Mesodermal cell (in vitro differentiated cells): ENCODE measurements at regions not wholly inside any gene's neighbourhood (a gene's known extent, or its start where the extent isn't known, plus 50 kb on each side); places are given as distances from the start of the nearest gene placed in this dataset.

ENCODE experiments used
- H3K27ac ChIP-seq: 2 replicates; pipeline ENCODE4 v1.7.0; 2013; ENCODE audit warnings: mild to moderate bottlenecking, low read depth, low read length, moderate library complexity; ENCODE audit not compliant: severe bottlenecking
- H3K36me3 ChIP-seq: 2 replicates; pipeline ENCODE4 v1.7.1; 2013; ENCODE audit warnings: mild to moderate bottlenecking, low read length, moderate library complexity; ENCODE audit not compliant: control insufficient read depth, insufficient read depth
- H3K4me1 ChIP-seq: one replicate; pipeline ENCODE4 v1.7.1; 2013; ENCODE audit warnings: mild to moderate bottlenecking, low read length; ENCODE audit not compliant: insufficient read depth, control insufficient read depth, poor library complexity, severe bottlenecking
- H3K4me3 ChIP-seq: 2 replicates; pipeline ENCODE4 v1.7.0; 2013; ENCODE audit warnings: low read length, control low read depth, mild to moderate bottlenecking; ENCODE audit not compliant: insufficient read depth, poor library complexity, severe bottlenecking; ENCODE audit errors: extremely low read depth
- H3K9me3 ChIP-seq: 2 replicates; pipeline ENCODE4 v1.7.1; 2013; ENCODE audit warnings: mild to moderate bottlenecking, low read length, moderate library complexity; ENCODE audit not compliant: control insufficient read depth
- WGBS, 2 experiments: methylation state at CpG; one replicate each; pipeline ENCODE4 v1.1.5; 2013; ENCODE audit warnings: missing lambda C conversion rate in 2 of 2; ENCODE audit not compliant: insufficient coverage in 2 of 2; 5-methylcytosine and 5-hydroxymethylcytosine counted together

GRCh38 chr16:65480281-65481091 is 358.6 kb upstream of the CDH11 start:
- Histone ChIP-seq H3K27ac (no peak overlapping the region), H3K4me1 (no peaks in the 10 kb centered on the region), H3K4me3 (no peak overlapping the region), H3K36me3 (no peaks in the 10 kb centered on the region), H3K9me3 (no peaks in the 10 kb centered on the region)
- 71 to 75% methylated on average over 10 to 11 of the region's 11 CpGs for WGBS, 2 experiments

DNA sequence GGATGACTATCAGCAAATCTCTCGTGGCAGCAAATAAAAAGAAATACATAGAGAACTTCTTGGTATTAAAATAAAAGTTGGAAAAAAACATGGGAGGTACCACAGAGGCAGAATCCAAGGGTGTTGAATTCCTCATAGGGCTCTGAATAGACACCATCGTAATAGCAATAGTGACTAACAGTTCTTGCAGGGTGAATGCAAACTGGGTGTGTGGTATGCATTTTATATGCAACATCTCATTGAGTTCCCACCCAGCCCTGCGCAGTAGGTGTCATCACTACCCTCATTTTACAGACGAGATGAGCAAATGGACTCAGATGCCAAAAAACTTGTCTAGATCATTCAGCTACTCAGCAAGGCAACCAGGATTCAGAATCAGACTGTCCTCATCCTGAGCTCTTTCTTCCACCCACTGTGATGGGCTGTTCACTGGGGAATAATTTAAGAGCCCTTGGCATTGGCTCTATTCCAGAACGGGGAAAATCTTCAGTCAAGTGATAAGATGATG is 354.6 kb upstream of the CDH11 start:
- WGBS, 2 experiments: 82 to 85% methylated on average over 3 of the region's 5 CpGs
- no peaks in the 10 kb centered on the region for H3K4me1 ChIP-seq

DNA sequence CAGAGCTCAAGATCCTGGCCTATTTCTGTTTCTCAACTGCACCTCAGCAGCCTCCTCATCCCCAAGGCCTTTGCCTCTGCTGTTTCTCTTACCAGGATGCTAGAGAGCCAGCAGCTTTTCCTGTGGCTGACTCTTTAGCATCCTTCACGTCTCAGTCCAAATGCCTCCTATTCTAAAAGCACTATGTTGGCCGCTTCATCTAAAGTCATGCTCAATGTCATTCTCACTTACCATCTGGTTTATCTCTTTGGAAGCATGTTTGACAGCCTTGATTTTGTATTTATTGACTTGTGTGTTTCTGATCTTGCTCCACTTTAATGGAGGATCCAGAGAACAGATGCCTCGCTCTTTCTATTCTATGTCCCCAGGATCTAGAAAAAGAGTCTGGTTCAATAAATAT is 351.8 kb upstream of the CDH11 start:
- WGBS, 2 experiments: 96% methylated on average over 2 to 3 of the region's 3 CpGs
- Histone ChIP-seq H3K36me3 (no peaks in the 10 kb centered on the region), H3K27ac (no peak overlapping the region), H3K4me1 (no peaks in the 10 kb centered on the region), H3K4me3 (no peak overlapping the region), H3K9me3 (no peaks in the 10 kb centered on the region)

More for the DNA sequence above, 354.6 kb upstream of the CDH11 start:
- Histone ChIP-seq H3K36me3 (no peaks in the 10 kb centered on the region), H3K4me3 (no peak overlapping the region), H3K9me3 (no peaks in the 10 kb centered on the region), H3K27ac (no peak overlapping the region)

GRCh38 chr16:65469116-65469515 is 347.3 kb upstream of the CDH11 start:
- no peak overlapping the region for H3K27ac ChIP-seq
- no peaks in the 10 kb centered on the region for H3K36me3 ChIP-seq
- no peaks in the 10 kb centered on the region for H3K9me3 ChIP-seq
- no peak overlapping the region for H3K4me3 ChIP-seq
- no peaks in the 10 kb centered on the region for H3K4me1 ChIP-seq
- WGBS, 2 experiments: 86 to 100% methylated on average over 1 of the region's 2 CpGs

DNA sequence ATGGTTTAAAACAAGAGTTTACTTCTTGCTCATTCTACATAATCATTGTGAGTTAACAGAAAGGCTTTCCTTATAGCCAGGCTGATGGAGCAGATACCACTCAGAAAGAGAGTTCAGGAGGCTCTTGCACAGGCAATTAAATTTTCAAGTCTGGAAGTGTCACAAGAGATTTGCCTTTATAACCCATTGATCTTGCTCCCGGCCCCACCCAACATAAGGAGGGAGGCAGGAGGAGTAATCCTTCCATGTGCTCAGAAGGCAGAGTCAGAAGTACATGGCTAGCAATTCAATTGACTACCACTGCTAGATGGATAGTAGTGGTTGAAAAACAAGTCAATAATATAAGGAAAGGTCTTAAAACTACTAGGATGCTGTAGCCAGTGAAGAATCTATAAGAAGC is 346.3 kb upstream of the CDH11 start:
- H3K4me3 ChIP-seq: no peak overlapping the region
- H3K4me1 ChIP-seq: no peaks in the 10 kb centered on the region
- no peaks in the 10 kb centered on the region for H3K36me3 ChIP-seq
- H3K27ac ChIP-seq: no peak overlapping the region
- 100% methylated on average over 1 of the region's 1 CpG; no CpG with 5 or more reads in 1 of the 2 experiments for WGBS, 2 experiments
- H3K9me3 ChIP-seq: no peaks in the 10 kb centered on the region

- Histone ChIP-seq H3K27ac (no peak overlapping the region), H3K4me3 (no peak overlapping the region), H3K36me3 (no peaks in the 10 kb centered on the region), H3K9me3 (no peaks in the 10 kb centered on the region), H3K4me1 (no peaks in the 10 kb centered on the region)
- WGBS, 2 experiments: 83 to 97% methylated on average over 2 of the region's 3 CpGs
Measured at GRCh38 chr16:65463652-65464260, 341.9 kb upstream of the CDH11 start.

DNA sequence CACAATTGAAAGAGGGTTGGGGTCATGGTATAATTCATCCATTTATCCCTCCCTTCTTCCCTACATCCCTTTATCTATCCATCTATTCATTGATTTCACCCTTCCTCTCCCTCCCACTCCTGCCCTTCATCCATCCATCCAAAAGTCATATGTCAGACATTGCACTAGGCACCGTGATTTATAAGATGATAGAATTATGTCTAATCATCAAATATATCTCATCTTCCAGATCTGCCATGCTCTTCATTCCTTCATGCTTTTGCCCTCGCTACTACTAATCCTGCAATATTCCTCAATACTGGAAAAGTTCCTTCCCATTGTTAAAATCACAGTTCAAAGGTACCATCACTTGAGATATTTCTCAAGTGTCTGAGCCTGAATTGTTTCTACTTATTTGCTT is 335.2 kb upstream of the CDH11 start:
- H3K4me1 ChIP-seq: no peaks in the 10 kb centered on the region
- no peaks in the 10 kb centered on the region for H3K9me3 ChIP-seq
- H3K27ac ChIP-seq: no peak overlapping the region
- no peak overlapping the region for H3K4me3 ChIP-seq
- no peaks in the 10 kb centered on the region for H3K36me3 ChIP-seq
- 45% methylated on average over 1 of the region's 2 CpGs; no CpG with 5 or more reads in 1 of the 2 experiments for WGBS, 2 experiments

DNA sequence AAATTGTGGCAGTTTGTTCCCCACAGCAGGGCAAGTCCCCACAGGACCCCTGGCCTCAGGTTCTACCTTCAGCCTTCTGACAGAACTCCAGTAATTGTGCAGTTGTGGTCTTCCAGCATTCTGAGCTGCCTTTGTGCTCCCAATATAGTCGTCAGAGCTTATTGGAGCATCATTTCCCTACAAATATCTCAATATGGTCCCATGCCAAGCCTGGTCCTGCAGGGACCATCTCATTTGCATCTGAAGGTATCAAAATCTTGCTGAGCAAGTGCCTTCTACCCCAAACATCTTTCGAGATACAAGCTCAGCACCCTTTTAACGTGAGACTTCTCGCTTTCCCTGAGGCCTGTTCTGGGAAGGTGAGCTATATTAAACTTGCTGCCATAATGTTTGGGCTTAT is 333.9 kb upstream of the CDH11 start:
- WGBS, 2 experiments: 89 to 93% methylated on average over 1 to 4 of the region's 4 CpGs
- no peaks in the 10 kb centered on the region for H3K36me3 ChIP-seq
- no peaks in the 10 kb centered on the region for H3K4me1 ChIP-seq
- H3K27ac ChIP-seq: no peak overlapping the region
- H3K4me3 ChIP-seq: no peak overlapping the region
- no peaks in the 10 kb centered on the region for H3K9me3 ChIP-seq

DNA sequence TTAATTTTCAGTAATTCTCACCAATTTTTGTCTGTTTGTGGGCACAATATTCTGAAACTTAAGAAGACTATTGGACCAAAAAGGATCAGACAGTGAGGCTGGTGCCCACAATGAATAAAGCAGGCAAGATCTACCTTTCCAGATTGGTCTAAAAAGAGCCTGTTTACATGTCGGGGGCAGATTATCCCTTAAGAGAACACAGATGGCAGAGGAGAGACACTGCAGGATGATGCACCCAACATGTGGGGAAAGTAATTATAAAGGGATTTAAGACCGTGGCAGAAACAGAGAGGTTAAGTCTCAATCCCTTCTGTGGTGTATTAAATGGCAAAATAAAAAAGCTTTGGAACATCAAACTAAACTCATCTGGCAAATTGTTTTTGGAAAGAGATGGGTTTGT is 331.8 kb upstream of the CDH11 start:
- Histone ChIP-seq H3K4me1 (no peaks in the 10 kb centered on the region), H3K36me3 (no peaks in the 10 kb centered on the region), H3K4me3 (no peak overlapping the region), H3K9me3 (peaks cover 7% of the 10 kb centered on the region), H3K27ac (no peak overlapping the region)
- WGBS, 2 experiments: 100% methylated on average over 2 of the region's 2 CpGs

DNA sequence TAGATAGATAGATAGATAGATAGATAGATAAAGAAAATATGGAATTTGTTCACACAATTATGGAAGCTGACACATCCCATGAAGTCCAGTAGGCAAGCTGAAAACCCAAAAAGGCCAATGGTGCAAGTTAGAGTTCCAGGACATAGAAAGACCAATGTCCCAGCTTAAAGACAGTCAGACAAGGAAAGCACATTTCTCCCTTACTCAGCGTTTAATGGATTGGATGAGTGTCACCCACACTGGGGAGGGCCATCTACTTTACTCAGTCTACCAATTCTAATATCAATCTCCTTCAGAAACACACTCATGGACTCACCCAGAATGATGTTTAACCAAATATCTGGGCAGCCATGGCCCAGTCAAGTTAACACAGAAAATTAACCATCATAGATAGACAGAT is 327.7 kb upstream of the CDH11 start:
- Histone ChIP-seq H3K9me3 (peaks cover 9% of the 10 kb centered on the region), H3K36me3 (no peaks in the 10 kb centered on the region), H3K4me3 (no peak overlapping the region), H3K4me1 (no peaks in the 10 kb centered on the region), H3K27ac (no peak overlapping the region)
- WGBS, 2 experiments: 100% methylated on average over 1 of the region's 1 CpG; no CpG with 5 or more reads in 1 of the 2 experiments

DNA sequence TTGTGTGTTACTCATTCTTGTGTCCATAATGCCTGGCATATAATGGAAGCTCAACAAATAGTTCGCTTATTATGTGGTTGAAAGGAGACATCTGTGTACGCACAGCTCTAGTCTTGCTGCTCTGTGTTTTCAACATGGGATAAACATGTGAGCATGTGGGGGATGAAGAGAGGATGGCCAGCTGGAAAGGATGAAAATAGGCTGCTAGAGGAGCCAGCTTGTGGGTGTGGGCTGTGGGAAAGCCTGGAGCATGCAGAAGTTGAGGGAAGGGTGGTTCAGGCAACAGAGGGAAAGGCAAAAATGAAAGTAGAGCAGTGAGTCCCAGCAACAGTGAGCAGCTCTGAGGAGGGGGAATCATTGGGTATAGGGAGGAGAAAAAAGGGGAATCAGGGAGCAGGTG is 324.6 kb upstream of the CDH11 start:
- Histone ChIP-seq H3K4me1 (no peaks in the 10 kb centered on the region), H3K9me3 (peaks cover 9% of the 10 kb centered on the region), H3K4me3 (no peak overlapping the region), H3K36me3 (no peaks in the 10 kb centered on the region), H3K27ac (no peak overlapping the region)
- WGBS, 2 experiments: 80 to 96% methylated on average over 2 of the region's 2 CpGs
